DND-41 (cell line): ENCODE measurements at regions not wholly inside any gene's neighbourhood (a gene's known extent, or its start where the extent isn't known, plus 50 kb on each side); places are given as distances from the start of the nearest gene placed in this dataset.

Experiments used
- CTCF ChIP-seq: IDR thresholded peaks from 2 replicates; pipeline ENCODE4 v1.5.1; 2012; ENCODE audit warnings: borderline replicate concordance, low read length, moderate library complexity, mild to moderate bottlenecking; ENCODE audit not compliant: poor library complexity, severe bottlenecking; ENCODE audit errors: extremely low read depth
- EZH2 ChIP-seq: IDR thresholded peaks from 3 replicates; pipeline ENCODE4 v1.6.1; 2012; ENCODE audit warnings: borderline replicate concordance, low read depth, mild to moderate bottlenecking, moderate library complexity, low read length, inconsistent platforms; ENCODE audit not compliant: severe bottlenecking

- TF ChIP-seq CTCF (no peak), EZH2 (no peak)
Observed at GRCh38 chr5:6886866-6887265, 173.6 kb downstream of the TENT4A start.
